ENCODE measurements at regions not wholly inside any gene's neighbourhood (a gene's known extent, or its start where the extent isn't known, plus 50 kb on each side); places are given as distances from the start of the nearest gene placed in this dataset.

GRCh38 chr16:52799149-52799548, 252.2 kb upstream of the TOX3 start:
- Histone ChIP-seq H3K4me1 (no peaks in the 10 kb centered on the region), H3K36me3 (no peaks in the 10 kb centered on the region), H3K4me3 (no peak overlapping the region), H3K9me3 (no peaks in the 10 kb centered on the region), H3K27ac (replicated peaks in 1 of 4) (no peak overlapping the region), H3K27me3 (no peaks in the 10 kb centered on the region)
- WGBS = 90% methylated on average over 2 of the region's 2 CpGs
- intact Hi-C loops (cut with DNase I) = no loop called here
- DNase-seq (ENCODE audit: extremely low spot score) = no peak
- TF ChIP-seq POLR2A (IDR thresholded peaks at IDR 0.05; ENCODE audit: low read depth) = no peak
- TF ChIP-seq EP300 (IDR thresholded peaks at IDR 0.05) = no peak
- TF ChIP-seq CTCF (IDR thresholded peaks at IDR 0.05) = no peak
- no peak for TF ChIP-seq POLR2AphosphoS5 (IDR thresholded peaks at IDR 0.05)

- Histone ChIP-seq H3K36me3 (no peaks in the 10 kb centered on the region), H3K27ac (replicated peaks in 1 of 4) (no peak overlapping the region), H3K4me3 (no peak overlapping the region), H3K9me3 (no peaks in the 10 kb centered on the region), H3K4me1 (no peaks in the 10 kb centered on the region), H3K27me3 (peaks cover 0 to 3% (median 0%) of the 10 kb centered on the region in 4 donors)
- intact Hi-C loops (cut with DNase I) = no loop called here
- WGBS = 61% methylated on average over 3 of the region's 3 CpGs
- TF ChIP-seq CTCF (IDR thresholded peaks at IDR 0.05) (no peak), EP300 (IDR thresholded peaks at IDR 0.05) (no peak), POLR2A (IDR thresholded peaks at IDR 0.05; ENCODE audit: low read depth) (no peak), POLR2AphosphoS5 (IDR thresholded peaks at IDR 0.05) (no peak)
- DNase-seq (ENCODE audit: extremely low spot score) = no peak
Observed at GRCh38 chr16:52787709-52788108, 240.8 kb upstream of the TOX3 start.

- 75% methylated on average over 2 of the region's 3 CpGs for WGBS
- H3K27ac ChIP-seq (replicated peaks in 1 of 4) = no peak overlapping the region
- no peaks in the 10 kb centered on the region for H3K36me3 ChIP-seq
- no peak for DNase-seq (ENCODE audit: extremely low spot score)
- no peak for TF ChIP-seq EP300 (IDR thresholded peaks at IDR 0.05)
- H3K4me1 ChIP-seq = no peaks in the 10 kb centered on the region
- no peak overlapping the region for H3K4me3 ChIP-seq
- H3K27me3 ChIP-seq = peaks cover 0 to 13% (median 0%) of the 10 kb centered on the region in 4 donors
- intact Hi-C loops (cut with DNase I) = no loop called here
- no peaks in the 10 kb centered on the region for H3K9me3 ChIP-seq
Observed at GRCh38 chr16:52786091-52786490, 239.1 kb upstream of the TOX3 start.

DNA sequence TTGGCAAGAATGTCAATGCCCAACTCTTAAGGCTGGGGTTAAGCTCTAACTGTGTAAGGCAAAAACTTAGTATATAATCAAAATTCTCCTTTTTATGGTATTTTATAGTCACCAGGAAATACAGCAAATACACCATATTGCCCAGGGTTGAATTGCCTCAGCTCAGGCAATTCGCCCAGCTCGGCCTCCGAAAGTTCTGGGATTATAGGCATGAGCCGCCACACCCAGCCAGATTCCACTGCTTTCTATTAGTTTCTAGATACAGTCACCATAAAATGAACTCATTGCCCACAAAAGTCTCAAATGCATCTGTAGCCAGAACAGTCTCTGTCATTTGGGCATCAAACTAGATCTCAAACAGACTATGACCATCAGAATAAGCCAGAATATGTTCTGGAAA, 238.7 kb upstream of the TOX3 start:
- H3K36me3 ChIP-seq = no peaks in the 10 kb centered on the region
- H3K27me3 ChIP-seq = peaks cover 0 to 13% (median 0%) of the 10 kb centered on the region in 4 donors
- no peak overlapping the region for H3K4me3 ChIP-seq
- H3K4me1 ChIP-seq = no peaks in the 10 kb centered on the region
- no peak for DNase-seq (ENCODE audit: extremely low spot score)
- intact Hi-C loops (cut with DNase I) = no loop called here
- no peak overlapping the region for H3K27ac ChIP-seq (replicated peaks in 1 of 4)
- WGBS = 88% methylated on average over 4 of the region's 4 CpGs
- no peaks in the 10 kb centered on the region for H3K9me3 ChIP-seq
- no peak for TF ChIP-seq EP300 (IDR thresholded peaks at IDR 0.05)
- TF ChIP-seq CTCF (IDR thresholded peaks at IDR 0.05) = no peak
- TF ChIP-seq POLR2AphosphoS5 (IDR thresholded peaks at IDR 0.05) = no peak
- TF ChIP-seq POLR2A (IDR thresholded peaks at IDR 0.05; ENCODE audit: low read depth) = no peak

DNA sequence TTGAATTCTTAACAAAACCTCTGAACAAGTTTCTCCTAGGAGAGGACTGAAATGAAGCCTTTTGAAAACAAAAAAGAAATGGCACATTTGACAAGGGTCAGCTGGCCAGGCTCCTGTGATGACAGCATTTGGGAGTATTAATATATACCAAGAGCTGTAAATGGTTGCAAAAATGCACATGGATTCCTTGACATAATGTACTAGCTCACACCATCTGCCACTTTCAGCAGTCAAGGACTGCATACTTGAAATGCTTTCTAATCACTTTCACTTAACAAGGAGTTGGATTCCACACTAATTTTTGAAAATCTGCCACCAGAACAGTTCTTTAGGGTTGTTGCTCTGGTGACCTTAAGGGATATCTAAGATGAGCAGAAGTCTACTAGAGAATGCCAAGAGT, 236.7 kb upstream of the TOX3 start:
- intact Hi-C loops (cut with DNase I) = no loop called here
- H3K36me3 ChIP-seq = no peaks in the 10 kb centered on the region
- no peak overlapping the region for H3K27ac ChIP-seq (replicated peaks in 1 of 4)
- no peaks in the 10 kb centered on the region for H3K9me3 ChIP-seq
- peaks cover 0 to 13% (median 0%) of the 10 kb centered on the region in 4 donors for H3K27me3 ChIP-seq
- no peak for DNase-seq (ENCODE audit: extremely low spot score)
- no peaks in the 10 kb centered on the region for H3K4me1 ChIP-seq
- TF ChIP-seq CTCF (IDR thresholded peaks at IDR 0.05) = no peak
- TF ChIP-seq EP300 (IDR thresholded peaks at IDR 0.05) = no peak
- no peak for TF ChIP-seq POLR2AphosphoS5 (IDR thresholded peaks at IDR 0.05)
- no peak for TF ChIP-seq POLR2A (IDR thresholded peaks at IDR 0.05; ENCODE audit: low read depth)
- no peak overlapping the region for H3K4me3 ChIP-seq
